Gastroesophageal sphincter (tissue), 4 donors: ENCODE measurements at regions not wholly inside any gene's neighbourhood (a gene's known extent, or its start where the extent isn't known, plus 50 kb on each side); places are given as distances from the start of the nearest gene placed in this dataset.

Experiments used
- ATAC-seq: fragments of 150-250 bp; one replicate; pipeline ENCODE4 v1.9.1; 2016; ENCODE audit warnings: mild to moderate bottlenecking, moderate library complexity
- H3K27ac ChIP-seq, 4 donors: fragments of 200-600 bp; sonication (generic) in 3 of 4; 1 replicate in 3 of 4; 2 replicates in 1 of 4; pipeline ENCODE4 v1.5.1; 2016 to 2019
- H3K27me3 ChIP-seq: fragments of 200-600 bp; sonication (generic); one replicate; pipeline ENCODE4 v1.5.1; 2019
- H3K36me3 ChIP-seq, 2 donors: fragments of 200-600 bp; sonication (generic); one replicate each; pipeline ENCODE4 v1.5.1; 2019; ENCODE audit warnings: control low read depth in 1 of 2
- H3K4me1 ChIP-seq, 3 donors: fragments of 200-600 bp; sonication (generic); 1 replicate in 2 of 3; 2 replicates in 1 of 3; pipeline ENCODE4 v1.5.1; 2016 to 2019; ENCODE audit warnings: control low read depth in 2 of 3
- H3K4me3 ChIP-seq, 2 donors: fragments of 200-600 bp; sonication (generic); one replicate each; pipeline ENCODE4 v1.5.1; 2019; ENCODE audit warnings: mild to moderate bottlenecking in 1 of 2, moderate library complexity in 1 of 2
- H3K9me3 ChIP-seq, 3 donors: fragments of 200-600 bp; sonication (generic); one replicate each; pipeline ENCODE4 v1.5.1; 2017 to 2019; ENCODE audit warnings: control low read depth in 2 of 3
- CTCF ChIP-seq, 4 experiments: fragments of 200-600 bp in 2 of 4; fragments of 450-650 bp in 2 of 4; sonication (generic) in 1 of 4; IDR thresholded peaks; one replicate each; pipeline ENCODE4 v1.5.1; 2017 to 2019; ENCODE audit warnings: antibody characterized with exemption in 4 of 4, mild to moderate bottlenecking in 2 of 4, moderate library complexity in 2 of 4
- EP300 ChIP-seq: sonication (generic); formaldehyde crosslinking; IDR thresholded peaks from one replicate; pipeline ENCODE4 v1.6.1; 2017; ENCODE audit warnings: antibody characterized with exemption, mild to moderate bottlenecking
- POLR2A ChIP-seq, 2 donors: fragments of 450-650 bp; IDR thresholded peaks; one replicate each; pipeline ENCODE4 v1.6.1; 2017; ENCODE audit warnings: antibody characterized with exemption in 2 of 2, mild to moderate bottlenecking in 2 of 2, moderate library complexity in 1 of 2
- POLR2AphosphoS5 ChIP-seq: sonication (generic); formaldehyde crosslinking; IDR thresholded peaks from one replicate; pipeline ENCODE4 v1.6.1; 2017; ENCODE audit warnings: antibody characterized with exemption
- WGBS, 2 donors: methylation state at CpG; one replicate each; pipeline ENCODE4 v1.1.5; 2018; ENCODE audit warnings: low coverage in 1 of 2; 5-methylcytosine and 5-hydroxymethylcytosine counted together

GRCh38 chr10:90193240-90193985 lies 492.0 kb downstream of the KIF20B start:
- no peaks in the 10 kb centered on the region for H3K27me3 ChIP-seq
- no peak overlapping the region for H3K27ac ChIP-seq
- 54 to 85% methylated on average over 2 of the region's 2 CpGs for WGBS, 2 donors
- no peaks in the 10 kb centered on the region for H3K4me1 ChIP-seq
- TF ChIP-seq CTCF (IDR thresholded peaks at IDR 0.05) (no peak), EP300 (no peak), POLR2AphosphoS5 (no peak), POLR2A (IDR thresholded peaks at IDR 0.05) (no peak)
- H3K36me3 ChIP-seq = no peaks in the 10 kb centered on the region
- no peak overlapping the region for H3K4me3 ChIP-seq
- no peak for ATAC-seq
- H3K9me3 ChIP-seq = no peaks in the 10 kb centered on the region

- TF ChIP-seq EP300 (no peak), POLR2AphosphoS5 (no peak), POLR2A (IDR thresholded peaks at IDR 0.05) (no peak), CTCF (IDR thresholded peaks at IDR 0.05) (no peak)
- no peaks in the 10 kb centered on the region for H3K9me3 ChIP-seq
- WGBS, 2 donors = 63 to 68% methylated on average over 3 of the region's 3 CpGs
- no peak overlapping the region for H3K4me3 ChIP-seq
- H3K27me3 ChIP-seq = no peaks in the 10 kb centered on the region
- no peak for ATAC-seq
- H3K36me3 ChIP-seq = no peaks in the 10 kb centered on the region
- H3K27ac ChIP-seq = no peak overlapping the region
- no peaks in the 10 kb centered on the region for H3K4me1 ChIP-seq
Observed at GRCh38 chr10:90195288-90195840, 494.0 kb downstream of the KIF20B start.

- Histone ChIP-seq H3K4me3 (no peak overlapping the region), H3K27ac (no peak overlapping the region), H3K36me3 (no peaks in the 10 kb centered on the region), H3K4me1 (no peaks in the 10 kb centered on the region), H3K27me3 (no peaks in the 10 kb centered on the region), H3K9me3 (no peaks in the 10 kb centered on the region)
- no peak for ATAC-seq
- no peak for TF ChIP-seq POLR2AphosphoS5
- TF ChIP-seq POLR2A (IDR thresholded peaks at IDR 0.05) = no peak
- no peak for TF ChIP-seq CTCF (IDR thresholded peaks at IDR 0.05)
- TF ChIP-seq EP300 = no peak
Observed at GRCh38 chr10:90197766-90198165, 496.4 kb downstream of the KIF20B start.

GRCh38 chr10:90199093-90199492 lies 497.7 kb downstream of the KIF20B start:
- ATAC-seq = no peak
- H3K4me1 ChIP-seq = no peaks in the 10 kb centered on the region
- no peak overlapping the region for H3K4me3 ChIP-seq
- 25 to 64% methylated on average over 2 of the region's 2 CpGs for WGBS, 2 donors
- no peaks in the 10 kb centered on the region for H3K36me3 ChIP-seq
- no peaks in the 10 kb centered on the region for H3K27me3 ChIP-seq
- no peak for TF ChIP-seq POLR2AphosphoS5
- no peak for TF ChIP-seq EP300
- no peak for TF ChIP-seq CTCF (IDR thresholded peaks at IDR 0.05)
- TF ChIP-seq POLR2A (IDR thresholded peaks at IDR 0.05) = no peak
- no peak overlapping the region for H3K27ac ChIP-seq
- H3K9me3 ChIP-seq = no peaks in the 10 kb centered on the region

GRCh38 chr10:90199513-90199912 lies 498.1 kb downstream of the KIF20B start:
- H3K9me3 ChIP-seq = no peaks in the 10 kb centered on the region
- no peak overlapping the region for H3K4me3 ChIP-seq
- TF ChIP-seq CTCF (IDR thresholded peaks at IDR 0.05) (no peak), POLR2AphosphoS5 (no peak), EP300 (no peak)
- no peaks in the 10 kb centered on the region for H3K36me3 ChIP-seq
- H3K27me3 ChIP-seq = no peaks in the 10 kb centered on the region
- no peak for ATAC-seq
- H3K4me1 ChIP-seq = no peaks in the 10 kb centered on the region
- no peak overlapping the region for H3K27ac ChIP-seq
